Upper lobe of left lung (tissue), 6 donors: ENCODE measurements at regions not wholly inside any gene's neighbourhood (a gene's known extent, or its start where the extent isn't known, plus 50 kb on each side); places are given as distances from the start of the nearest gene placed in this dataset.

ENCODE experiments used
- ATAC-seq, 2 donors: fragments of 200-7000 bp; cut with Tn5 transposase; one replicate each; pipeline ENCODE4 v1.9.1; 2022; ENCODE audit warnings: mild to moderate bottlenecking in 2 of 2, moderate library complexity in 2 of 2; ENCODE audit not compliant: low FRiP score in 2 of 2
- DNase-seq, 2 donors: peaks; one replicate each; pipeline ENCODE4 v3.0.0-alpha.2; 2019 to 2020
- H3K27ac ChIP-seq, 4 donors: fragments of 200-600 bp; sonication (generic); one replicate each; pipeline ENCODE4 v1.5.1; 2016 to 2019
- H3K27me3 ChIP-seq, 4 donors: fragments of 200-600 bp; sonication (generic); one replicate each; pipeline ENCODE4 v1.5.1; 2017 to 2019
- H3K36me3 ChIP-seq, 4 donors: fragments of 200-600 bp; sonication (generic); one replicate each; pipeline ENCODE4 v1.5.1; 2016 to 2019
- H3K4me1 ChIP-seq, 4 donors: fragments of 200-600 bp; sonication (generic); one replicate each; pipeline ENCODE4 v1.5.1; 2018 to 2019
- H3K4me3 ChIP-seq, 4 donors: fragments of 200-600 bp; sonication (generic); one replicate each; pipeline ENCODE4 v1.5.1; 2017 to 2019; ENCODE audit warnings: mild to moderate bottlenecking in 2 of 4, moderate library complexity in 1 of 4
- H3K9me3 ChIP-seq, 4 donors: fragments of 200-600 bp; sonication (generic); one replicate each; pipeline ENCODE4 v1.5.1; 2018 to 2019
- EP300 ChIP-seq, 4 donors: sonication (generic); formaldehyde crosslinking; IDR thresholded peaks; one replicate each; pipeline ENCODE4 v1.5.1; 2017; ENCODE audit warnings: antibody characterized with exemption in 4 of 4, control low read depth in 2 of 4
- POLR2A ChIP-seq, 4 donors: fragments of 450-650 bp; IDR thresholded peaks; one replicate each; pipeline ENCODE4 v1.5.1; 2016 to 2017; ENCODE audit warnings: antibody characterized with exemption in 4 of 4, mild to moderate bottlenecking in 2 of 4
- POLR2AphosphoS5 ChIP-seq, 2 donors: sonication (generic); formaldehyde crosslinking; IDR thresholded peaks; one replicate each; pipeline ENCODE4 v1.5.1; 2017; ENCODE audit warnings: antibody characterized with exemption in 2 of 2
- WGBS, 2 donors: methylation state at CpG; one replicate each; pipeline ENCODE4 v1.1.5; 2017 to 2018; 5-methylcytosine and 5-hydroxymethylcytosine counted together
- TF ChIP-seq, protein P1 (sequence below), 6 experiments: fragments of 450-650 bp in 4 of 6; fragments of 200-600 bp in 2 of 6; sonication (generic) in 2 of 6; IDR thresholded peaks; one replicate each; pipeline ENCODE4 v1.5.1; 2016 to 2019; ENCODE audit warnings: antibody characterized with exemption in 6 of 6
- donor health status: DM: no; HTN: no; CAD: no; lungs with moderate emphysema.
- donor health status: DM: no; HTN: yes; CAD: no; lungs with severe emphysema.

DNA sequence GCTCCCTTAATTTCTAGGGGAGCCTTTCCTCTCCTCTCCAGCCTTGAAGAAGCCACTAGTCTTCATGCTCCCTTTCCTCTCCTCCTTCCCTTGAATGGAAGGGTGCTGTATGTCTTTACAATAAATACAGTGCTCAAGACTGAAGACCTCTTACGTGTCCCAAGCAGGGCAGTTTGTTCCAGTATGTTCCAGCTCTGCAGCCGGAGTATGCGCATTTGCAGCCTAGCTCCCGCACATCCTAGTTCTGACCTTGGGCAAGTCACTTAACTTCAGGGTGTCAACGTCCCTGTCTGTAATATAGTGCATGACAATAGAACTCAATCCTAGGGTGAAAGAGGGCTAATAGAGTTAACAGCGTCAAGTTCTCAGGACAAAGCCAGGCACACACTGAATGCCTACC, 208.0 kb downstream of the HAUS1 start:
- no peak for TF ChIP-seq POLR2AphosphoS5 (IDR thresholded peaks at IDR 0.05)
- no peak for TF ChIP-seq EP300 (IDR thresholded peaks at IDR 0.05)
- no peak for TF ChIP-seq POLR2A (IDR thresholded peaks at IDR 0.05)
- Histone ChIP-seq H3K4me1 (no peaks in the 10 kb centered on the region), H3K27ac (no peak overlapping the region), H3K9me3 (no peaks in the 10 kb centered on the region), H3K36me3 (no peaks in the 10 kb centered on the region), H3K27me3 (no peaks in the 10 kb centered on the region), H3K4me3 (no peak overlapping the region)
- ATAC-seq, result no peak
- 71% methylated on average over 6 of the region's 6 CpGs for WGBS, 2 donors
- no peak for DNase-seq

DNA sequence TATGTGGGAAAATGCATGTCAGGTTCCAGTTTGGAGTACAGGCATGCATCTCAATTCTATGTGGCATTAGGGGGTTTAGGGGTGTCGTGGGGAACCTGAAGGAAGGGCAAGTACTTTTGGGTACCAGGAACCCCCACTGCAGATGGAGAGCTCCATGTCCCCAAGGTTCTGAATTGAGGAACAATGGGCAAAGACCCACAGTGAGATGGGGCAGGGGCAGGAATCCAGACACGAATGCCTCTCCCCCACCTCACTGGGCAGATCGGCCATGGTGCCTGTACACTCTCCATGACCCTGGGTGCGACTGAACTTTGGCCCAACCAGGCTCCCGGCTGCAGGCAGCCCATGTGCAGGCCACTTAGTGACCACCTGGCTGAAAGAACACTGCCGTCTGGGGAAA, 209.3 kb downstream of the HAUS1 start:
- DNase-seq (no peak), ATAC-seq (no peak)
- no peak for TF ChIP-seq POLR2A (IDR thresholded peaks at IDR 0.05)
- WGBS, 2 donors, result 70 to 90% methylated on average over 2 to 6 of the region's 6 CpGs
- Histone ChIP-seq H3K27ac (no peak overlapping the region), H3K9me3 (no peaks in the 10 kb centered on the region), H3K36me3 (no peaks in the 10 kb centered on the region), H3K27me3 (no peaks in the 10 kb centered on the region), H3K4me1 (no peaks in the 10 kb centered on the region), H3K4me3 (no peak overlapping the region)

DNA sequence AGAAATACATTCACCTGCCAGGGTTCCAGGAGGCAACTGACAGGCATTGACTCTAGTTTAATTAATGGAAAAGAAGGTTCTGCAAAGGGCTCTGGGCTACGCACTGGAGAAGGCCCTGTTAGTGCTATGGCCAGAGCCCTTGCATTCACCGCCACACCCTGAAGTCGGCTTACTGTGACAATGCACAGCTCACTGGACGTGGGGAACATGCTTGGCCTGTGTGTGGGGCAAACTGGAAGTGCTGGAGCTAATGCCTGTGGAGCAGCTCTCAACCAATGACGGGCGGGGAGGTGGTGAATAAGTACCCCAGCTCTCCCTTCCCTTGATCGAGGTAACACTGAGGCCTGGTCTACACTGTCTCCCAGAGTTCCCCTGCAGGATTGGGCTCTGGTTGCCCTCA, 209.8 kb downstream of the HAUS1 start:
- H3K36me3 ChIP-seq, result no peaks in the 10 kb centered on the region
- no peak overlapping the region for H3K4me3 ChIP-seq
- DNase-seq (no peak), ATAC-seq (no peak)
- WGBS, 2 donors, result 98 to 99% methylated on average over 7 of the region's 7 CpGs
- TF ChIP-seq EP300 (IDR thresholded peaks at IDR 0.05) (no peak), POLR2AphosphoS5 (IDR thresholded peaks at IDR 0.05) (no peak), POLR2A (IDR thresholded peaks at IDR 0.05) (no peak)
- TF ChIP-seq, protein P1, sequence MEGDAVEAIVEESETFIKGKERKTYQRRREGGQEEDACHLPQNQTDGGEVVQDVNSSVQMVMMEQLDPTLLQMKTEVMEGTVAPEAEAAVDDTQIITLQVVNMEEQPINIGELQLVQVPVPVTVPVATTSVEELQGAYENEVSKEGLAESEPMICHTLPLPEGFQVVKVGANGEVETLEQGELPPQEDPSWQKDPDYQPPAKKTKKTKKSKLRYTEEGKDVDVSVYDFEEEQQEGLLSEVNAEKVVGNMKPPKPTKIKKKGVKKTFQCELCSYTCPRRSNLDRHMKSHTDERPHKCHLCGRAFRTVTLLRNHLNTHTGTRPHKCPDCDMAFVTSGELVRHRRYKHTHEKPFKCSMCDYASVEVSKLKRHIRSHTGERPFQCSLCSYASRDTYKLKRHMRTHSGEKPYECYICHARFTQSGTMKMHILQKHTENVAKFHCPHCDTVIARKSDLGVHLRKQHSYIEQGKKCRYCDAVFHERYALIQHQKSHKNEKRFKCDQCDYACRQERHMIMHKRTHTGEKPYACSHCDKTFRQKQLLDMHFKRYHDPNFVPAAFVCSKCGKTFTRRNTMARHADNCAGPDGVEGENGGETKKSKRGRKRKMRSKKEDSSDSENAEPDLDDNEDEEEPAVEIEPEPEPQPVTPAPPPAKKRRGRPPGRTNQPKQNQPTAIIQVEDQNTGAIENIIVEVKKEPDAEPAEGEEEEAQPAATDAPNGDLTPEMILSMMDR (IDR thresholded peaks at IDR 0.05), result no peak
- no peaks in the 10 kb centered on the region for H3K4me1 ChIP-seq
- no peaks in the 10 kb centered on the region for H3K27me3 ChIP-seq
- H3K9me3 ChIP-seq, result no peaks in the 10 kb centered on the region
- H3K27ac ChIP-seq, result no peak overlapping the region

DNA sequence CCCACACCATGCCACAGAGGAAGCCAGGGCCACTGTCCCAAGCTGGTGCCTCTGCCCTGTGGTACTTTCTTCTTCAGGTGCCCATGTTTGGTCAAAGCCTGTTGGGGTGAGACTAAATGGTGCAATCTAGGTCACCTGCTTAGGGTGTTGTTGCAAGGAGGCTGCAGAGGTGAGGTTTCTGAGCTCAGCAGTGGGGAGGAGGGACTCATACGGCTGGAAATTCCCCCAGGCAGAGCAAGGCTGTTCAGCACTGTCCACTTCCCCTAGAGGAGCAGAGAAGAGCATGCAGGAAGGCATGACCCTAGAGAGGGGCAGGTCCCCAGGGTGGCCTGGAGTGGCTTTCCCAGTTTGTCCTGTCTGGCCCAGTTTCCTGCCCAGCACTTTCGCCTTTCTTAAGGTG, 211.0 kb downstream of the HAUS1 start:
- no peaks in the 10 kb centered on the region for H3K36me3 ChIP-seq
- no peak for TF ChIP-seq POLR2A (IDR thresholded peaks at IDR 0.05)
- TF ChIP-seq, protein P1 (IDR thresholded peaks at IDR 0.05), result no peak
- no peak for TF ChIP-seq POLR2AphosphoS5 (IDR thresholded peaks at IDR 0.05)
- no peak for TF ChIP-seq EP300 (IDR thresholded peaks at IDR 0.05)
- WGBS, 2 donors, result 82 to 90% methylated on average over 2 of the region's 2 CpGs

DNA sequence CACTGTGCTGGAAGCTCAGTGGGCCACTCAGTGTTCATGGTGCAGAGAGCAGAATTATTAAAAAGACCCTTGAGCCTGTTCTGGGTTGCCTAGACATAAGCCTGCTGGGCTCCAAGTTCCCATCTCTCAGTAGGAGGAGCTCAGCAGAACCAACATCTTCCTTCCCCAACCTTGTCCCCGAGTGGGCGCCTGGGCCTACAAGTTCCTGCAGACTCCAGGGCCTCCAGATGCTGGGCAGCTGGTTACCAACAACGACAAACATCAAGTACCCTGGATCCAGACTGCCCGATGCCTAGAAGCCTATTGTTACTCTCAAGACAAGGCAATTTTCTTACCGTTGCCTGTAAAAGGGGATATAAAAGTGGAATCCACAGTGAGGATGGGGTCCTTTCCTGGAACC, 214.2 kb downstream of the HAUS1 start:
- 83 to 92% methylated on average over 2 to 5 of the region's 5 CpGs for whole genome bisulfite sequencing, 2 donors
- Histone ChIP-seq H3K27me3 (no peaks in the 10 kb centered on the region), H3K36me3 (no peaks in the 10 kb centered on the region), H3K27ac (no peak overlapping the region), H3K4me3 (no peak overlapping the region), H3K4me1 (no peaks in the 10 kb centered on the region), H3K9me3 (no peaks in the 10 kb centered on the region)
- DNase-seq (no peak), ATAC-seq (no peak)
- TF ChIP-seq POLR2A (IDR thresholded peaks at IDR 0.05), result no peak
- no peak for TF ChIP-seq EP300 (IDR thresholded peaks at IDR 0.05)
- no peak for TF ChIP-seq POLR2AphosphoS5 (IDR thresholded peaks at IDR 0.05)
- TF ChIP-seq, protein P1 (IDR thresholded peaks at IDR 0.05), result no peak

More for the DNA sequence above, 211.0 kb downstream of the HAUS1 start:
- ATAC-seq, result no peak
- no peaks in the 10 kb centered on the region for H3K4me1 ChIP-seq
- no peak for DNase-seq
- H3K4me3 ChIP-seq, result no peak overlapping the region
- H3K27ac ChIP-seq, result no peak overlapping the region
- H3K9me3 ChIP-seq, result no peaks in the 10 kb centered on the region
- H3K27me3 ChIP-seq, result no peaks in the 10 kb centered on the region

DNA sequence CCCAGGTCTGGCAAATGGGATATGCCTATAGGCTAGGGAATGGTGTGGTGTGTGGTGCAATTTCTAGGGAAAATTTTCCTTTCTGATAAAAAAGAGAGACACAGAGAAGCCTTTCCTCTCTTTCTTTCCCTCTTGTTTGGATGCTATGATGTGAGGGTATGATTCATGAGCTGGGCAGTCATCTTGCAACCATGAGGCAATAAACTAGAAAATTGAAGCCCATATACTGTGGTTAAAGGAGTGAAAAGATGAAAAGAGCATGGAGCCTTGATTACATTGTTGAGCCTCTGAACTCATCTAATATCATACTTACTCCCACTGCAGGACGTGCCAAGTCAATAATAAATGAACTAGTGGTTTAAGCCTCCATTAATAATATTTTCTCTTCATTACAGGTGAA, 215.6 kb downstream of the HAUS1 start:
- no peak for DNase-seq
- Histone ChIP-seq H3K36me3 (no peaks in the 10 kb centered on the region), H3K27me3 (no peaks in the 10 kb centered on the region), H3K4me1 (no peaks in the 10 kb centered on the region), H3K27ac (no peak overlapping the region), H3K9me3 (no peaks in the 10 kb centered on the region), H3K4me3 (no peak overlapping the region)
- ATAC-seq, result no peak
- WGBS, 2 donors, result 72 to 95% methylated on average over 1 of the region's 1 CpG
- no peak for TF ChIP-seq EP300 (IDR thresholded peaks at IDR 0.05)
- TF ChIP-seq, protein P1 (IDR thresholded peaks at IDR 0.05), result no peak
- no peak for TF ChIP-seq POLR2A (IDR thresholded peaks at IDR 0.05)
- no peak for TF ChIP-seq POLR2AphosphoS5 (IDR thresholded peaks at IDR 0.05)
